ENCODE measurements at regions not wholly inside any gene's neighbourhood (a gene's known extent, or its start where the extent isn't known, plus 50 kb on each side); places are given as distances from the start of the nearest gene placed in this dataset.

- DNase-seq (ENCODE audit: low spot score): no peak
- Mint-ChIP-seq H3K4me3 (no peak overlapping the region), H3K4me1 (ENCODE audit: low read depth in 2 of 2) (no peaks in the 10 kb centered on the region)
Measured at GRCh38 chr9:103649086-103649485, 445.0 kb upstream of the SMC2 start.

GRCh38 chr9:103658156-103658555 is 436.0 kb upstream of the SMC2 start:
- H3K36me3 Mint-ChIP-seq: no peaks in the 10 kb centered on the region
- no peak for DNase-seq (ENCODE audit: low spot score)
- H3K27me3 Mint-ChIP-seq: no peaks in the 10 kb centered on the region
- H3K9me3 Mint-ChIP-seq: peaks cover 14% of the 10 kb centered on the region
- no peak for ATAC-seq
- H3K4me3 Mint-ChIP-seq: no peak overlapping the region
- no peaks in the 10 kb centered on the region for H3K4me1 Mint-ChIP-seq (ENCODE audit: low read depth in 2 of 2)
- H3K27ac Mint-ChIP-seq: no peak overlapping the region

More at GRCh38 chr9:103649086-103649485, 445.0 kb upstream of the SMC2 start:
- Mint-ChIP-seq H3K27ac (no peak overlapping the region), H3K27me3 (no peaks in the 10 kb centered on the region), H3K9me3 (peaks cover 14% of the 10 kb centered on the region), H3K36me3 (peaks cover 4% of the 10 kb centered on the region)
- ATAC-seq: no peak

- H3K4me1 Mint-ChIP-seq (ENCODE audit: low read depth in 2 of 2): no peaks in the 10 kb centered on the region
- no peaks in the 10 kb centered on the region for H3K36me3 Mint-ChIP-seq
- H3K4me3 Mint-ChIP-seq: no peak overlapping the region
- H3K27ac Mint-ChIP-seq: no peak overlapping the region
- H3K9me3 Mint-ChIP-seq: peaks cover 14% of the 10 kb centered on the region
- DNase-seq (ENCODE audit: low spot score) (no peak), ATAC-seq (no peak)
- no peaks in the 10 kb centered on the region for H3K27me3 Mint-ChIP-seq
Measured at GRCh38 chr9:103660830-103661229, 433.3 kb upstream of the SMC2 start.

GRCh38 chr9:103661663-103662062 is 432.4 kb upstream of the SMC2 start:
- H3K36me3 Mint-ChIP-seq: no peaks in the 10 kb centered on the region
- peaks cover 10% of the 10 kb centered on the region for H3K9me3 Mint-ChIP-seq
- DNase-seq (ENCODE audit: low spot score) (no peak), ATAC-seq (no peak)
- no peaks in the 10 kb centered on the region for H3K27me3 Mint-ChIP-seq
- no peak overlapping the region for H3K4me3 Mint-ChIP-seq
- H3K27ac Mint-ChIP-seq: no peak overlapping the region
- H3K4me1 Mint-ChIP-seq (ENCODE audit: low read depth in 2 of 2): no peaks in the 10 kb centered on the region

- Mint-ChIP-seq H3K36me3 (no peaks in the 10 kb centered on the region), H3K9me3 (peaks cover 11% of the 10 kb centered on the region), H3K27me3 (no peaks in the 10 kb centered on the region), H3K4me1 (ENCODE audit: low read depth in 2 of 2) (no peaks in the 10 kb centered on the region), H3K27ac (no peak overlapping the region), H3K4me3 (no peak overlapping the region)
- no peak for ATAC-seq
- DNase-seq (ENCODE audit: low spot score): no peak
Measured at GRCh38 chr9:103669296-103669695, 424.8 kb upstream of the SMC2 start.

- Mint-ChIP-seq H3K9me3 (peaks cover 18% of the 10 kb centered on the region), H3K4me3 (no peak overlapping the region), H3K27ac (no peak overlapping the region), H3K4me1 (ENCODE audit: low read depth in 2 of 2) (no peaks in the 10 kb centered on the region), H3K27me3 (no peaks in the 10 kb centered on the region), H3K36me3 (no peaks in the 10 kb centered on the region)
- DNase-seq (ENCODE audit: low spot score) (no peak), ATAC-seq (no peak)
Measured at GRCh38 chr9:103674271-103674670, 419.8 kb upstream of the SMC2 start.

GRCh38 chr9:103680581-103680980 is 413.5 kb upstream of the SMC2 start:
- no peak overlapping the region for H3K27ac Mint-ChIP-seq
- no peaks in the 10 kb centered on the region for H3K36me3 Mint-ChIP-seq
- ATAC-seq (no peak), DNase-seq (ENCODE audit: low spot score) (no peak)
- no peak overlapping the region for H3K4me3 Mint-ChIP-seq
- peaks cover 13% of the 10 kb centered on the region for H3K9me3 Mint-ChIP-seq
- no peaks in the 10 kb centered on the region for H3K4me1 Mint-ChIP-seq (ENCODE audit: low read depth in 2 of 2)
- H3K27me3 Mint-ChIP-seq: no peaks in the 10 kb centered on the region

- DNase-seq (ENCODE audit: low spot score) (no peak), ATAC-seq (no peak)
- H3K36me3 Mint-ChIP-seq: no peaks in the 10 kb centered on the region
- H3K27ac Mint-ChIP-seq: no peak overlapping the region
- H3K4me1 Mint-ChIP-seq (ENCODE audit: low read depth in 2 of 2): no peaks in the 10 kb centered on the region
- no peak overlapping the region for H3K4me3 Mint-ChIP-seq
- H3K9me3 Mint-ChIP-seq: peaks cover 13% of the 10 kb centered on the region
- H3K27me3 Mint-ChIP-seq: no peaks in the 10 kb centered on the region
Measured at GRCh38 chr9:103681435-103681834, 412.7 kb upstream of the SMC2 start.

GRCh38 chr9:103700195-103700962 is 393.7 kb upstream of the SMC2 start:
- DNase-seq (ENCODE audit: low spot score) (no peak), ATAC-seq (no peak)
- H3K27ac Mint-ChIP-seq: no peak overlapping the region
- peaks cover 18% of the 10 kb centered on the region for H3K9me3 Mint-ChIP-seq
- no peak overlapping the region for H3K4me3 Mint-ChIP-seq
- no peaks in the 10 kb centered on the region for H3K27me3 Mint-ChIP-seq
- no peaks in the 10 kb centered on the region for H3K36me3 Mint-ChIP-seq
- H3K4me1 Mint-ChIP-seq (ENCODE audit: low read depth in 2 of 2): no peaks in the 10 kb centered on the region

GRCh38 chr9:103702572-103702971 is 391.5 kb upstream of the SMC2 start:
- no peak overlapping the region for H3K27ac Mint-ChIP-seq
- no peak overlapping the region for H3K4me3 Mint-ChIP-seq
- H3K4me1 Mint-ChIP-seq (ENCODE audit: low read depth in 2 of 2): no peaks in the 10 kb centered on the region
- peaks cover 21% of the 10 kb centered on the region for H3K9me3 Mint-ChIP-seq
- no peaks in the 10 kb centered on the region for H3K27me3 Mint-ChIP-seq
- no peaks in the 10 kb centered on the region for H3K36me3 Mint-ChIP-seq
- DNase-seq (ENCODE audit: low spot score): no peak
- no peak for ATAC-seq

- H3K27ac Mint-ChIP-seq: no peak overlapping the region
- ATAC-seq (no peak), DNase-seq (ENCODE audit: low spot score) (no peak)
- H3K36me3 Mint-ChIP-seq: no peaks in the 10 kb centered on the region
- H3K4me3 Mint-ChIP-seq: no peak overlapping the region
- H3K4me1 Mint-ChIP-seq (ENCODE audit: low read depth in 2 of 2): no peaks in the 10 kb centered on the region
- no peaks in the 10 kb centered on the region for H3K27me3 Mint-ChIP-seq
- H3K9me3 Mint-ChIP-seq: peaks cover 24% of the 10 kb centered on the region
Measured at GRCh38 chr9:103707181-103707580, 386.9 kb upstream of the SMC2 start.

- no peak overlapping the region for H3K27ac Mint-ChIP-seq
- ATAC-seq (no peak), DNase-seq (ENCODE audit: low spot score) (no peak)
- H3K27me3 Mint-ChIP-seq: no peaks in the 10 kb centered on the region
- H3K9me3 Mint-ChIP-seq: peaks cover 19% of the 10 kb centered on the region
- no peaks in the 10 kb centered on the region for H3K4me1 Mint-ChIP-seq (ENCODE audit: low read depth in 2 of 2)
- no peaks in the 10 kb centered on the region for H3K36me3 Mint-ChIP-seq
- no peak overlapping the region for H3K4me3 Mint-ChIP-seq
Measured at GRCh38 chr9:103709366-103709765, 384.7 kb upstream of the SMC2 start.

GRCh38 chr9:103713631-103714030 is 380.5 kb upstream of the SMC2 start:
- Mint-ChIP-seq H3K27ac (no peak overlapping the region), H3K4me3 (no peak overlapping the region), H3K27me3 (no peaks in the 10 kb centered on the region), H3K36me3 (no peaks in the 10 kb centered on the region), H3K4me1 (ENCODE audit: low read depth in 2 of 2) (no peaks in the 10 kb centered on the region), H3K9me3 (peaks cover 12% of the 10 kb centered on the region)
- DNase-seq (ENCODE audit: low spot score) (no peak), ATAC-seq (no peak)

- no peak overlapping the region for H3K27ac Mint-ChIP-seq
- peaks cover 13% of the 10 kb centered on the region for H3K9me3 Mint-ChIP-seq
- no peaks in the 10 kb centered on the region for H3K27me3 Mint-ChIP-seq
- no peak for ATAC-seq
- no peaks in the 10 kb centered on the region for H3K36me3 Mint-ChIP-seq
- no peak for DNase-seq (ENCODE audit: low spot score)
- H3K4me1 Mint-ChIP-seq (ENCODE audit: low read depth in 2 of 2): no peaks in the 10 kb centered on the region
- no peak overlapping the region for H3K4me3 Mint-ChIP-seq
Measured at GRCh38 chr9:103714992-103715391, 379.1 kb upstream of the SMC2 start.

- no peak overlapping the region for H3K27ac Mint-ChIP-seq
- ATAC-seq (no peak), DNase-seq (ENCODE audit: low spot score) (no peak)
- H3K36me3 Mint-ChIP-seq: no peaks in the 10 kb centered on the region
- H3K27me3 Mint-ChIP-seq: no peaks in the 10 kb centered on the region
- H3K4me1 Mint-ChIP-seq (ENCODE audit: low read depth in 2 of 2): no peaks in the 10 kb centered on the region
- peaks cover 18% of the 10 kb centered on the region for H3K9me3 Mint-ChIP-seq
- H3K4me3 Mint-ChIP-seq: no peak overlapping the region
Measured at GRCh38 chr9:103721056-103721455, 373.1 kb upstream of the SMC2 start.

Data from natural killer cell treated with Interleukin-12 subunit alpha and Interleukin-12 subunit beta and Interleukin-15 and Interleukin-18, amount 100 ng/mL, for 72 hours (primary cell).